ENCODE measurements at regions not wholly inside any gene's neighbourhood (a gene's known extent, or its start where the extent isn't known, plus 50 kb on each side); places are given as distances from the start of the nearest gene placed in this dataset.

GRCh38 chr1:234776876-234777855 lies 167.2 kb upstream of the IRF2BP2 start:
- POLR2A ChIA-PET: no interaction called here

GRCh38 chr1:234776256-234776875 lies 166.4 kb upstream of the IRF2BP2 start:
- POLR2A ChIA-PET: no interaction called here
- BruUV-seq (replicated peaks): no TSS peak
- no peak overlapping the region for H2AFZ ChIP-seq (ENCODE audit: low read length)
- no peak for TF ChIP-seq EZH2phosphoT487 (IDR thresholded peaks at IDR 0.05; ENCODE audit: borderline replicate concordance, low read depth, low read length)
- no peaks in the 10 kb centered on the region for H3K36me3 ChIP-seq (ENCODE audit: insufficient read depth, low read length)
- H3K9me3 ChIP-seq (ENCODE audit: low read length): no peaks in the 10 kb centered on the region
- H4K20me1 ChIP-seq (ENCODE audit: insufficient read depth, low read length): no peaks in the 10 kb centered on the region
- no peak overlapping the region for H3K27ac ChIP-seq (ENCODE audit: low read depth, low read length, poor library complexity, severe bottlenecking)
- H3K4me3 ChIP-seq (ENCODE audit: low read depth, low read length, poor library complexity, severe bottlenecking): no peak overlapping the region
- CTCF ChIA-PET (ENCODE audit: unreplicated experiment): interaction anchor here (1.0 to 1.1 kb wide), 2 partner anchors 16 to 59 kb away, joined by 3 to 4 read pairs; no protein-coding TSS in a partner anchor
- H3K4me1 ChIP-seq (ENCODE audit: insufficient read depth, low read length, poor library complexity, severe bottlenecking): peaks cover 19% of the 10 kb centered on the region
- H3K9me2 ChIP-seq (ENCODE audit: insufficient read depth, low read length): no peaks in the 10 kb centered on the region
- no peaks in the 10 kb centered on the region for H3K79me2 ChIP-seq (ENCODE audit: insufficient read depth, low read depth, low read length)
- no peak for DNase-seq (ENCODE audit: low spot score)
- H3K4me2 ChIP-seq (ENCODE audit: low read length): no peak overlapping the region
- intact Hi-C loops (cut with micrococcal nuclease; ENCODE audit: unreplicated experiment): no loop called here

More at GRCh38 chr1:234776876-234777855, 167.2 kb upstream of the IRF2BP2 start:
- Histone ChIP-seq H3K9me3 (ENCODE audit: low read length) (no peaks in the 10 kb centered on the region), H3K4me2 (ENCODE audit: low read length) (no peak overlapping the region), H3K9me2 (ENCODE audit: insufficient read depth, low read length) (no peaks in the 10 kb centered on the region), H3K36me3 (ENCODE audit: insufficient read depth, low read length) (no peaks in the 10 kb centered on the region), H4K20me1 (ENCODE audit: insufficient read depth, low read length) (no peaks in the 10 kb centered on the region), H3K4me1 (ENCODE audit: insufficient read depth, low read length, poor library complexity, severe bottlenecking) (peaks cover 11% of the 10 kb centered on the region), H3K4me3 (ENCODE audit: low read depth, low read length, poor library complexity, severe bottlenecking) (no peak overlapping the region), H2AFZ (ENCODE audit: low read length) (no peak overlapping the region), H3K27ac (ENCODE audit: low read depth, low read length, poor library complexity, severe bottlenecking) (no peak overlapping the region), H3K79me2 (ENCODE audit: insufficient read depth, low read depth, low read length) (no peaks in the 10 kb centered on the region)
- CTCF ChIA-PET (ENCODE audit: unreplicated experiment): interaction anchor here (0.6 to 0.9 kb wide), 2 partner anchors 10 to 1182 kb away, joined by 3 read pairs; no protein-coding TSS in a partner anchor
- DNase-seq (ENCODE audit: low spot score): no peak
- BruUV-seq (replicated peaks): no TSS peak
- intact Hi-C loops (cut with micrococcal nuclease; ENCODE audit: unreplicated experiment): no loop called here
- TF ChIP-seq CTCF (conservative IDR thresholded peaks at IDR 0.05; ENCODE audit: low read length): no peak
- no peak for TF ChIP-seq EZH2phosphoT487 (IDR thresholded peaks at IDR 0.05; ENCODE audit: borderline replicate concordance, low read depth, low read length)

GRCh38 chr1:234775477-234776246 lies 165.7 kb upstream of the IRF2BP2 start:
- Histone ChIP-seq H3K4me1 (ENCODE audit: insufficient read depth, low read length, poor library complexity, severe bottlenecking) (peaks cover 25% of the 10 kb centered on the region), H3K4me2 (ENCODE audit: low read length) (no peak overlapping the region), H3K9me3 (ENCODE audit: low read length) (no peaks in the 10 kb centered on the region), H3K36me3 (ENCODE audit: insufficient read depth, low read length) (no peaks in the 10 kb centered on the region), H2AFZ (ENCODE audit: low read length) (no peak overlapping the region), H3K79me2 (ENCODE audit: insufficient read depth, low read depth, low read length) (no peaks in the 10 kb centered on the region), H3K9me2 (ENCODE audit: insufficient read depth, low read length) (no peaks in the 10 kb centered on the region), H4K20me1 (ENCODE audit: insufficient read depth, low read length) (no peaks in the 10 kb centered on the region), H3K27ac (ENCODE audit: low read depth, low read length, poor library complexity, severe bottlenecking) (no peak overlapping the region), H3K4me3 (ENCODE audit: low read depth, low read length, poor library complexity, severe bottlenecking) (no peak overlapping the region)
- intact Hi-C loops (cut with micrococcal nuclease; ENCODE audit: unreplicated experiment): no loop called here
- POLR2A ChIA-PET: no interaction called here
- TF ChIP-seq EZH2phosphoT487 (IDR thresholded peaks at IDR 0.05; ENCODE audit: borderline replicate concordance, low read depth, low read length) (no peak), CTCF (conservative IDR thresholded peaks at IDR 0.05; ENCODE audit: low read length) (no peak)
- no TSS peak for BruUV-seq (replicated peaks)
- DNase-seq (ENCODE audit: low spot score): no peak
- CTCF ChIA-PET (ENCODE audit: unreplicated experiment): interaction anchor here (1.0 to 1.1 kb wide), 2 partner anchors 15 to 58 kb away, joined by 3 to 4 read pairs; no protein-coding TSS in a partner anchor

Measured in OCI-LY7 (cell line).